Stimulated activated CD4-positive, alpha-beta T cell treated with anti-CD3 and anti-CD28 coated beads, Interleukin-12 subunit alpha, Interleukin-12 subunit beta, amount 100 ng/mL, for 48 hours (primary cell): ENCODE measurements at regions not wholly inside any gene's neighbourhood (a gene's known extent, or its start where the extent isn't known, plus 50 kb on each side); places are given as distances from the start of the nearest gene placed in this dataset.
"Not testable (repeated sequence)": the region's sequence is repeated elsewhere in the genome, so short reads cannot be mapped to it uniquely, and the experiment has no call there.

Experiments used
- DNase-seq, 3 donors: peaks; one replicate each; pipeline ENCODE4 v3.0.0-alpha.2; 2020; ENCODE audit warnings: low read depth in 2 of 3, low spot score in 1 of 3

- DNase-seq = no peak
Observed at GRCh38 chr4:116551806-116552205, 533.6 kb downstream of the TRAM1L1 start.

GRCh38 chr4:116547632-116548031 is 537.7 kb downstream of the TRAM1L1 start:
- DNase-seq = no peak

DNA sequence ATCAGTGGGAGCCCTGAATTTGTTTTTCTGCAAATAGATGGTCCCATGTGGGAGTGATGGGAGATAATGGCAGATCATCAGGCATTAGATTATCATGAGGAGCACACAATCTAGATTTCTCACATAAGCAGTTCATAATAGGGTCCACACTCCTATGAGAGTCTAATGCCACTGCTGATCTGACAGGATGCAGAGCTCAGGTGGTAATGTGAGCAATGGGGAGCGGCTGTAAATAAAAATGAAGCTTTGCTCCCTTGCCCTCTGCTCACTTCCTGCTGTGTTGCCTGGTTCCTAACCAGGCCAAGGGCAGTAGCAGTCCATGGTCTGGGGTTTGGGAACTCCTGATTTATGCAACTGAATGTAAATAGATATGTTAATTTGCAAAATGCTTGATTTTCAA is 538.6 kb downstream of the TRAM1L1 start:
- no peak for DNase-seq

GRCh38 chr4:116544946-116545345 is 540.4 kb downstream of the TRAM1L1 start:
- DNase-seq = no peak

GRCh38 chr4:116539744-116540143 is 545.6 kb downstream of the TRAM1L1 start:
- no peak for DNase-seq

DNA sequence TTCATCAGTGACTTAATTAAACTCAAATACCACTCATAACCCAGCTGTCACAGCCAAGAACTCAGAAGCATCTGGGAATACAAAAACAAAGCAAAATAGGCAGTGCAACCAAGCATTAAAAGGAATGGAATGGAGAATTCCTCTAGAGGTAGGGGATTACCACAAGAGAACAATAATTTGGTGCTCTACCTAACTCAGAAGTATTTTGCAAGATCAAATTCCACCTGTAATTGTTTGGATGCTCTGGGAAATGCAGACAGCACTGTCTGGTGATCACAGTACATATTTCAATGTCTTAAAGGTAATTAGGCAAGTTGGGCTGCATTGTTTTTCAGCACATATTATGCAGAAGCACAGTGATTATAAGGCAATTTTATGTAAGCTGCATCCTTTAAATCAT is 547.5 kb downstream of the TRAM1L1 start:
- DNase-seq = no peak

GRCh38 chr4:116536024-116536423 is 549.4 kb downstream of the TRAM1L1 start:
- not testable (repeated sequence) for DNase-seq

- DNase-seq = no peak
Observed at GRCh38 chr4:116531870-116532269, 553.5 kb downstream of the TRAM1L1 start.

GRCh38 chr4:116531026-116531425 is 554.4 kb downstream of the TRAM1L1 start:
- DNase-seq = no peak

- no peak for DNase-seq
Observed at GRCh38 chr4:116530048-116530447, 555.3 kb downstream of the TRAM1L1 start.

- DNase-seq = no peak
Observed at GRCh38 chr4:116529129-116529528, 556.2 kb downstream of the TRAM1L1 start.

- DNase-seq = no peak
Observed at GRCh38 chr4:116522922-116523321, 562.5 kb downstream of the TRAM1L1 start.

GRCh38 chr4:116520886-116521285 is 564.5 kb downstream of the TRAM1L1 start:
- no peak for DNase-seq

GRCh38 chr4:116516711-116517110 is 568.7 kb downstream of the TRAM1L1 start:
- no peak for DNase-seq

DNA sequence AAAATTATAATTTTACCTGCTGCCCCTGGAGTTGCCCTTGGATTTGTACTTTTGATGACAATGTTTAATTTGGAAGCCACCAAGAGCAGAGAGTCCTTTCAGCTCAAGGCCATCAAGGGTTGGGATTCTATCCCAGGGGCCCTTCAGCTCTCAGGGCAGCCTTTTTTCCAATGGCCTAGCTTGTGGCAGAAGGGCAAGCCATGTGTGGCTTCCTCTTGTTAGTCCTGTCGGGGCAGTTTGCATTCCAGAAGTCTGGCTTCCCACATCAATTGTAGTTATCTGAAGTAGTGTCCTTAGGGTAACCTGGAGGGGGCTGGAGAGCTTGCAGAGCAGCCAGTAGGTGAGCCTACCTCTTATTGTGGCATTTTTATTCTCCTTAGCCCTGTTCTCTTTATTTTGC is 569.4 kb downstream of the TRAM1L1 start:
- DNase-seq = no peak

GRCh38 chr4:116512552-116512951 is 572.8 kb downstream of the TRAM1L1 start:
- DNase-seq = no peak

DNA sequence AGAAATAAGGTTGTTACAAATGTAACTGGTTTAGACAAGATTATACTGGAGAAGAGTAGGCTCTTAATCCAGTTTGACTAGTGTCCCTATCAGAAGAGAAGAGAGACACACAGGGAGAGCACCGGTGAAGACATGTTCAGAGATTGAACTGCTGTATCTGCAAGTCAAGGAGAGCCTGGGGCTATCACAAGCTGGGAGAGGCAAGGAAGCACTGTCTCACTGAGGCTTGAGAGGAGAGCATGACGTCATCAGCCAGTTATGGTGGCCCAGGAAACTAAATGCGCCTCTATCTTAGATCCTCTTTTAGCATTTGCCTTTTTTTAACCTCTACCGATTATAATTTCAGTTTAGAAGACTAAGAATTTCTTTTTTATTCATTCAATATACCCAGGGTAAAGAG is 583.4 kb downstream of the TRAM1L1 start:
- no peak for DNase-seq

GRCh38 chr4:116500225-116500624 is 585.2 kb downstream of the TRAM1L1 start:
- DNase-seq = no peak

- DNase-seq = no peak
Observed at GRCh38 chr4:116489739-116490138, 595.6 kb downstream of the TRAM1L1 start.

- no peak for DNase-seq
Observed at GRCh38 chr4:116486401-116486800, 599.0 kb downstream of the TRAM1L1 start.

DNA sequence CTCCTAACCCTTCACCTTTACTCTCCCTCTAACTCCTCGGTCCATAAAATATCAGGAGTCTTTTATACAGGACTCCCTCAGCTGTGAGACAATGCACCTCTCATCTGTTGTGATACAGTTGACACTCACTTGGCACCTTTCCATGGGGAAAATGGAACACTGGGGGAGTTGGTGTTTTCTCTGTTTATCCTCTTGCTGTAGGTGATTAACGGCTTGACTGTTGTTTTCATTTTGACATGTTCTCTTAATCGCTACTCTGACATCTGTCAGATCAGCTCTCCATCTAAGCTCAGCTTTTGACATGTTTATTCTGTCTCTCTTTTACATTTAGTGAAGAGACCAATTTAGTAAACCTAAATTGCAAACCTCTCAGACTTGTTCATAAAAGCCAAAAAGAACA is 604.8 kb downstream of the TRAM1L1 start:
- no peak for DNase-seq

DNA sequence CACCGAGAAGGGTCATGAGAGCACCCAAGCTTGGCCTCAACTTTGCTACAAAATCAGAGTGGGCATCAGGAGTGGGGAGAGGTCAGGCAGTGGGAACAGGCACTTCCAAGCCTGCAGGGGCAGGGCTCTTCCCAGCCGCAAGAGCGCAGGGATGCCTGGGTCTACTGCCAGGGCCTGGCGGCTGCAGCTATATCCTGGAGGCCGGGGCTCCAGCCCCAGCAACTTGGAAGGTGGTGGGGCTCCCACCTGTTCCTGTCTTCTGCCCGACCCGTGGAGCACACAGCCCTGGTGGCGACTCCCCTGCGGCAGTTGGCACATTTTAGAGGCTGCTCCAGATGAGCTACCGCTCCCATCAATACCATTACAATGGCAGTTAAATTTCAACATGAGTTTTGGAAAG is 607.0 kb downstream of the TRAM1L1 start:
- no peak for DNase-seq

GRCh38 chr4:116469582-116469981 is 615.8 kb downstream of the TRAM1L1 start:
- DNase-seq = no peak

DNA sequence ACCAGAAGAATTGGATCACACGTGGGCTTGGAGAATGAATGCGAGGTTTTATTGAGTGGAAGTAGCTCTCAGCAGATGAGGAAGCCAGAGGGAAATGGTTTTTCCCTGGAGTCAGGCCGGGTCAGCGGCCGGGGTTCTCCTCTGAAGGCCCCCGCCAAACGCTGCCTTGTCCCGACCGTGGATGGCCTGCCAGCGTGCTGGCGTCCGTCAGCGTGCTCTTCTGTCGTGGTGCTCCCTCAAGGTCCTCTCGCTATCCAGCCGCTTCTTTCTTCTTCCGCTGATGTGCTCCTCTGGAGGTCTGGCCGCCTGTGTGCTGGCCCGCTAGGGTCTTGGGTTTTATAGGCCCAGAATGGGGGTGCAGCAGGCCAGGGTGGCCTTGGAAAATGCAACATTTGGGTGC is 632.2 kb downstream of the TRAM1L1 start:
- no peak for DNase-seq
